GM18861 (cell line): ENCODE measurements at regions not wholly inside any gene's neighbourhood (a gene's known extent, or its start where the extent isn't known, plus 50 kb on each side); places are given as distances from the start of the nearest gene placed in this dataset.

Source experiments
- ATAC-seq: cut with Tn5 transposase; IDR thresholded peaks from one replicate; pipeline ENCODE4 v1.9.1; 2021; ENCODE audit not compliant: unreplicated experiment

GRCh38 chr18:64888956-64889355 is 740.1 kb upstream of the LINC00305 start:
- no peak for ATAC-seq

GRCh38 chr18:64886995-64887394 is 738.1 kb upstream of the LINC00305 start:
- ATAC-seq: no peak

GRCh38 chr18:64882896-64883295 is 734.0 kb upstream of the LINC00305 start:
- no peak for ATAC-seq

- no peak for ATAC-seq
These were observed 727.9 kb upstream of the LINC00305 start for GRCh38 chr18:64876833-64877232.

GRCh38 chr18:64872710-64873458 is 724.0 kb upstream of the LINC00305 start:
- ATAC-seq: no peak

- ATAC-seq: no peak
These were observed 705.2 kb upstream of the LINC00305 start for GRCh38 chr18:64854112-64854511.

- ATAC-seq: no peak
These were observed 703.4 kb upstream of the LINC00305 start for GRCh38 chr18:64852281-64852680.

- no peak for ATAC-seq
These were observed 702.8 kb upstream of the LINC00305 start for GRCh38 chr18:64851726-64852125.

- ATAC-seq: no peak
These were observed 701.9 kb upstream of the LINC00305 start for GRCh38 chr18:64850791-64851190.

GRCh38 chr18:64840911-64841701 is 692.2 kb upstream of the LINC00305 start:
- no peak for ATAC-seq

- no peak for ATAC-seq
These were observed 661.5 kb upstream of the LINC00305 start for GRCh38 chr18:64810354-64810753.

GRCh38 chr18:64809801-64810200 is 660.9 kb upstream of the LINC00305 start:
- no peak for ATAC-seq

- no peak for ATAC-seq
These were observed 658.7 kb upstream of the LINC00305 start for GRCh38 chr18:64807560-64807959.

GRCh38 chr18:64806691-64807090 is 657.8 kb upstream of the LINC00305 start:
- no peak for ATAC-seq

GRCh38 chr18:64806232-64806631 is 657.3 kb upstream of the LINC00305 start:
- no peak for ATAC-seq

GRCh38 chr18:64803471-64803870 is 654.6 kb upstream of the LINC00305 start:
- ATAC-seq: no peak

GRCh38 chr18:64800151-64800550 is 651.3 kb upstream of the LINC00305 start:
- ATAC-seq: no peak

- ATAC-seq: no peak
These were observed 650.5 kb upstream of the LINC00305 start for GRCh38 chr18:64799376-64799775.

- no peak for ATAC-seq
These were observed 642.3 kb upstream of the LINC00305 start for GRCh38 chr18:64791236-64791635.

- no peak for ATAC-seq
These were observed 636.8 kb upstream of the LINC00305 start for GRCh38 chr18:64785686-64786085.

- ATAC-seq: no peak
These were observed 628.7 kb upstream of the LINC00305 start for GRCh38 chr18:64777556-64777955.

GRCh38 chr18:64765908-64766307 is 617.0 kb upstream of the LINC00305 start:
- ATAC-seq: no peak
